GM19397 (cell line): ENCODE measurements at regions not wholly inside any gene's neighbourhood (a gene's known extent, or its start where the extent isn't known, plus 50 kb on each side); places are given as distances from the start of the nearest gene placed in this dataset.

Experiments used
- ATAC-seq: cut with Tn5 transposase; IDR thresholded peaks from one replicate; pipeline ENCODE4 v1.9.1; 2021; ENCODE audit warnings: mild to moderate bottlenecking, moderate library complexity; ENCODE audit not compliant: unreplicated experiment

DNA sequence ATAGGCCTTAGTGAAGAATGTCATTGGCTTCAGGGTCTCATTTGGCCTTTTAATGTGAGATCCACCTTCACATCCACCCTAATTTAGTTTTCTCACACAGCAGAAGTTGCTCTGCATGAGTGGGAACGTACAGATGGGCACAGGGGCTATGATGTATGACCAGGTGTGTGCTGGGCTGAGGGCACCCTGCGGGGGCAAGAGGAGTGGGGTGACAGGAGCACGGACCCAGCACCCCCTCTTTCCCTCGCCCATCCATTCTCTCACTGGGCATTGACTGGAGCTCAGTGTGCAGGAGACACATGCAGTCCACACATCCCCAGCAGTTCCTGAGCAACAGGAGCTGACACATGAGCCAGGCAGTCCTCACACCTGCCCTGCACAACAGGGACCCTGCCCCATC lies 95.1 kb upstream of the PPP2R2D start:
- no peak for ATAC-seq

- ATAC-seq, result no peak
These were observed 94.7 kb upstream of the PPP2R2D start for GRCh38 chr10:131806146-131806545.

DNA sequence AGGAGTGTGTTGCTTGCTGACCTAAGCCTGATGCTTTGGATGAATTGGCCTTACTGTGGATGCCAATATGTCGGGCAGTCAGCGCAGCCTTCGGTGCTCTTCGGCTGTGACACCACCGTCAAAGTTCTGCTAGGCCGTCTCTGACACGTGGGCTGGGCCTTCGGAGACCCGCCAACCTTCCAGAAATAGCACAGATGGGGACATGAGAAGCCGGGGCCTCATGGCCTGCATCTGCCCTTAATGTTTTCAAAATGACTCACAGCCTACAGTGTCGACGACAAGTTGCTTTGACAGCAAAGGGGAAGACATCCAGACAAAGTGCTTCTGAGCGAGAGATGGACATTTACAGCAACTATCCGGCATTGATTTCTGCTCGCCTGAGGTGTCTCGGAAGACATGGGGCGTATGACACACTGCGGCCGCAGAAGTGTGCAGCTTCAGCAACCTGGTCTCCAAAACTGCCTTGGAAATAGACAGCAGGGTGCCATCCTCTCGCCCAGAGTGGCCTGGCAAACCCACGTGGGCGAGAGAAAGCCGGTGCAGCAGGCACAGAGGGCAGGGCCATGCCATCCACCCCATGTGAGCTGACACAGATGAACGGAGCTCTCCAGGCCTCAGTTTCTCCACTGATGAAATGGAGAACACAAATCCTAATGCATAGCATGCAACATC lies 94.0 kb upstream of the PPP2R2D start:
- no peak for ATAC-seq

DNA sequence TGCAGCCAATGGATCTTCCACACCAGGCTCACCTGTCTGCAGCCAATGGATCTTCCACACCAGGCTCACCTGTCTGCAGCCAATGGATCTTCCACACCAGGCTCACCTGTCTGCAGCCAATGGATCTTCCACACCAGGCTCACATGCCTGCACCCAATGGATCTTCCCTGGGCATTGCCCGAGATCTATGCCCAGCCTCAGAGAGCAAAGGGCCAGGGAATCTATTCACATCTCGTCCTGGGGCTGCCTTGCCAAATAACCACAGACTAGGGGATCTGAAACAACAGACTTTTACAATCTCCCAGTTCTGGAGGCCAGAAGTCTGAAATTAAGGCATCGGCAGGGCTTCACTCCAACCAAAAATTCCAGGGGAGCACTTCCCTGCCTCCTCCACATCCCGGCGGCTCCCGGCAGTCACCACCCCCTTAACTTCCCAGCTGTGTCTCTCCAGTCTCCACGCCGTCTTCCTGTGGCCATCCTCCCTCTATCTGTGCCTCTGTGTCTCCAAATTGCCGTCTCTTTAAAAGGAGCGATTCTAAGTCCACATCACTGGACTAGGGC lies 92.4 kb upstream of the PPP2R2D start:
- ATAC-seq, result no peak

GRCh38 chr10:131810036-131810804 lies 90.6 kb upstream of the PPP2R2D start:
- ATAC-seq, result no peak

- ATAC-seq, result no peak
These were observed 89.8 kb upstream of the PPP2R2D start for GRCh38 chr10:131810805-131811629.

DNA sequence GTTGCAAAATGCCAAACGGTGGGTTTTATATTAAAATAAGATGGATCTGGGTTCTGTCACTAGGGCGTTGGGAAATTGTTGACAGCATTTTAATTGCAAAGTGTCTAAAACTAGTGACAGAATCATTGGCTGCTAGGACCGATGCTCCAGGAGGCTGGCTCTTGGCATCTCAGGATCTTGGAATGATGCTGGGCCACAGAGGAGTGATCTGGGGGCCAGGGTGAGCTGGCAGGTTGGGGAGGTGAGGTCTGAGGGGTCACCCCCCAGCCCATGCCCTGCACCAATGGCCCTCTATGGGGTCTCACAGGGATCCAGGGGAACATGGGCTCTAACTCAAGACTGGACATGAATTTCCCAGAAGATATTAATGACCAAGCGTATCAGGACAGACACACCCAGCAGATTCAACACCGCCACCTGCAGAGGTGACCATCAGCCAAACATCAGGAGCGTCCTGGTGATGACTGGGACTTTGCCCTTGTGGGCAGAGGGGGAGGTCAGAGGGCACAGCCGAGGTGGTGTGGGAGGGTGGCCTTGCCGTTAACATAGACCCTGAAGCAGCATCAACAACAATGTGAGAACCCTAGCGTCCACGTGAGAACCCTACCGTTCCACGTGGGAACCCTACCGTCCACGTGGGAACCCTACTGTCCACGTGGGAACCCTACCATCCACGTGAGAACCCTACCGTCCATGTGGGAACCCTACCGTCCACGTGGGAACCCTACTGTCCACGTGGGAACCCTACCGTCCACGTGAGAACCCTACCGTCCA lies 89.0 kb upstream of the PPP2R2D start:
- no peak for ATAC-seq

GRCh38 chr10:131812736-131813604 lies 87.8 kb upstream of the PPP2R2D start:
- ATAC-seq, result no peak

DNA sequence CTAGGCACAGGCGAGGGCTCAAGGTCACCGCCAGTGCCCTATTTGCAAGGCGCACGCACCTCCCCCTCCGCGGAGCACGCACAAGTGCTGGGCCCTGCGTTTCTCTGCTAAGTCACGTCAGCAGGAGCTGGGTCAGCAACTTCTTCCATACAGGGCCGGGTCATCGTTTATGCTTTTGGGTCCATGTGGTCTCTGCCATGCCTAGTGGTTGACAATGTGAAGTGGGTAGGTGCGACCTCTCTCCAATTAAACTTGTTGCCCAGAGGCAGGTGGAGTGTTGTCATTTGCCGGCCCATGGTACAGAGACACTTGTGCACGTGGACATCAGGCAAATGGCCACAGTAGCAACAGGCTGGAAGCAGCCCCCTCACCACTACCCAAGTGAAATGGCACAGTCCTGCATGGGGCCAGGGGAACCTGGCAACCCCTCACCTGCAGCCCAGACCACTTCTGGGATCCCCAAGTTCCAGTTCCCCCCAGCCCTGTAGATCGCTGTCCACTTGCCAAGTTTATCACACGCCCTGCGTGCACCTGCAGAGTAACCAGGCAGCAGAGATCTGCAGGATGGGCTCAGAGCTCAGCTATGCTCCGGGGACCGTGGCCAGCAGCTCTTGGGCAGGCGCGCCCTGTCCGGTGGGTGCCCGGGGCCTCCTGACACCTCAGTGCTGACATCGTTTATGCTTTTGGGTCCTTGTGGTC lies 86.1 kb upstream of the PPP2R2D start:
- ATAC-seq, result no peak

DNA sequence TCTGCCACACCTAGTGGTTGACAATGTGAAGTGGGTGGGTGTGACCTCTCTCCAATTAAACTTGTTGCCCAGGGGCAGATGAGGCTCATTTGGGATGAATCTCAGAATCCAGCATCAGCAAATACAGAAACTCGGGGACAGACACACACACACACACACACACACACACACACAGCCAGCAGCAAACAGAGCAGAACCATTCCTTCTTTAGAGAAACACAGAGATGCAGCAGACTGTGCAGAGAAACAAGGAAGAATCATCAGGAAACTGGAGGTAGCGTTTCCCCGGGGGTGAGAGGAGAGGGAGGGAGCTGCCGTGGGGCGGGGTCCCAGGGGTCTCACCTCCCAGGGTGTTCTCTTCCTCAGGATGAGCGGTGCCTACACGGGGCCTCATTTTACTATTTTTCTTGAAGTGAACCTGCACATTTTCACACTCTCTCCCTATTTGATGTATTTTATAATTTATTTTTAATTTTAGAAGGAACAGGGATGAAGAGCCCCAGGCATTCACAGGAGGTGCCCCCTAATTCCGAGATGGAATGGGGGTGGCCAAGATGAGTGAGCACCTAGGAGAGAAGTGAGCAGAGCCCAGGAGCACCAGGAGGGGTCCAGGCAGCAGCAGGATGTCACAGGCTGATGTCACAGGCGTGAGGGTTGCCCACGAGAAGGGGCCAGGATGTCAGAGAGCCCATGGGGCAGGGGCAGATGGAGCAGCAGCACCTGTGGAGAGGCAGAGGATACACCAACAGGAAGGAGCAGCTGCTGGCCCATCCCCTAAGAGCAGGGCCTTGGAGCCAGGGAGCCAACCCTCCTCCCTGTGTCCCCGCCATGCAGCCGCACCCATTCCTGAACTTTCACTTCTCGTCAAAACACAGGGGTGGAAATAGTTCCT lies 85.3 kb upstream of the PPP2R2D start:
- no peak for ATAC-seq

DNA sequence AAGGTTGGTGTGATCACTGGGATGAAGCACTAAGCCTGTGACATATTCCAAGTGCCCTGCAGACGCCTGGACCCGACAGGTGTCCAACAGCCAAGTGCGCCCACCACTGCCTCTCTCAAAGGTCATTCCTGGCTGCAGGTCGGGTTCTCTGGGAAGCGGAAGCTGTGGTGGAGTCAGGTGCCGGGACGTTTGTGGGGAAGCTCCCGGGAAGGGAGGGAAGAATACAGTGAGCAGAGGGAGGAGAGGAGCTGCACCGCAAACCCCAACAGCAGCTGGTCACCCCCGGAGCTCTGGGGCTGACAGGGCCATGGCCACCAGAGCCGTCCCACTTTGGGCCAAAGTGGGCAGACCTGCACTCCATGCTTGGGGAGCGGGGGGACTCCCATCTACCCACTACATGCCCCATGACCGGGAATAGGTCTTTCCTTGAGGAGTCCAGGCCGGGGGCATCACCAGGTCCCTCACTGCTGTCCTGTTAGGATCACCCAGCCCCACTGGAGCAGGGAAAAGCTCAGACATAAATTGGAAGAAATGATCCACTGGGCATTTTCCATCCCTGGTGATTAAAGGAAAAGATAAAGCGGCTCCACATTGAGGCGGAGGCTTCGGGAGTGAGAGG lies 84.5 kb upstream of the PPP2R2D start:
- no peak for ATAC-seq

GRCh38 chr10:131816941-131817700 lies 83.7 kb upstream of the PPP2R2D start:
- ATAC-seq, result no peak

GRCh38 chr10:131817866-131818509 lies 82.8 kb upstream of the PPP2R2D start:
- no peak for ATAC-seq

DNA sequence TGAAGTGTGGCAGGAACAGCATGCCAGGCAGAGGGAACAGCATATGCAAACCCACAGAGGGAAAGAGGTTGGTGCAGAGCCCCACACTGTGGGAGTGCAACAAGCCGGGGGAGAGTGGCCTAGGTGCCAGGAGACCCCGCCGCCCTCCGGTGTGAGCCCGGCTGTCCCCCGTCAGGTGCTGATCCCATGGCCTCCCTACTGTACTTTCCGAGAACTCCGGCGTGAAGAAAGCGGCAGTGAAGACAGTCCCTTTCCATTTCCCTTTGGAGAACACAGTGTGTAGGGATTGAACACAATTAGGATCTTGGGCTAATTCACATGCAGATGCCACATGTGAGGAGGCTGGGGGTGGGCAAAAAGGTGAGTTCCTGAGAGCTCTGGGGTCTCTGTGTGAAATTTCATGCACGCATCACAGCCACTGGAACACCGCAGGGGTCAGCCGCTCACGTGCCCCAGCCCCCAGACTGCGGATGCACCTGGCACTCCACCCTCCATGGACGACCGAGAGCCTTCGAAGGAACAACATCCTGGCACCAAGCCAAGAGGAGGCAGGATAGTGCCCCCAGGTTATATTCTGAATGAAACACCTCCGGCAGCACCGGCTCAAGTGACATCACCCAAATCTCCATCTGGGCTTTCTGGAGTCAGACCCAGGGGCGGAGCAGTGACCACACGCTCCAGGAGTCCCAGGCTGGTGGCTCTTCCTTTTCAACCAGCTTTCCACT lies 82.1 kb upstream of the PPP2R2D start:
- ATAC-seq, result no peak

GRCh38 chr10:131819241-131820072 lies 81.4 kb upstream of the PPP2R2D start:
- no peak for ATAC-seq
